Erythroblast (primary cell): ENCODE measurements at regions not wholly inside any gene's neighbourhood (a gene's known extent, or its start where the extent isn't known, plus 50 kb on each side); places are given as distances from the start of the nearest gene placed in this dataset.

Experiments used
- GATA1 ChIP-seq: IDR thresholded peaks from 2 replicates; pipeline ENCODE4 v1.6.1; 2011; ENCODE audit warnings: low read depth, mild to moderate bottlenecking, control low read depth, low read length, moderate library complexity
- POLR2A ChIP-seq: IDR thresholded peaks from 2 replicates; pipeline ENCODE4 v1.6.1; 2011; ENCODE audit warnings: mild to moderate bottlenecking, low read length

DNA sequence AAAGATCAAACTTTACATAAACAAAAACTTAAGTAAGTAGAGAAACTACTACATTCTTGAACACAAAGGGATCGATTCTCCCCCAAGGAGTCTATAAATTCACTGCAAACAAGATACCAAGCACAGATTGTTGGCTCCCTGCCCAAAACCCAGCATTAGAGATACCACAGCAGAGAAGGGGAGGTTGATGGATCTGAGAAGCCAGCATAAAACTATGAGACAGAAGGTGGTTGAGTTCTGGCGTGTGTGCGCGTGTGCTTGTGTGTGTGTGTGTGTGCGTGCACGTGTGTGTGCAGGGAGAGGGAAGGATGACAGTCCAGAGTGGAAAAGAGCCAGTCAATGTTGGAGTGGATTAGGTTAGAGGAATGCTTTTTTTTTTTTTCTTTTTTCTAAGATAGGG, 143.2 kb upstream of the PRR20G start:
- TF ChIP-seq POLR2A (no peak), GATA1 (no peak)
